Spleen (tissue), 11 donors: ENCODE measurements at regions not wholly inside any gene's neighbourhood (a gene's known extent, or its start where the extent isn't known, plus 50 kb on each side); places are given as distances from the start of the nearest gene placed in this dataset.

ENCODE experiments used
- DNase-seq: peaks from one replicate; pipeline ENCODE4 v3.0.0-alpha.2; 2020
- H3K27ac ChIP-seq, 8 donors: fragments of 200-600 bp; sonication (generic) in 7 of 8; 1 replicate in 4 of 8; 2 replicates in 4 of 8; pipeline versions ENCODE4 v1.5.0 to v1.8.0; 2016 to 2021; ENCODE audit warnings: inconsistent platforms in 4 of 8, mild to moderate bottlenecking in 4 of 8, moderate library complexity in 1 of 8
- H3K27me3 ChIP-seq, 7 donors: fragments of 200-600 bp; sonication (generic) in 6 of 7; replicated peaks in 1 of 7; 1 replicate in 4 of 7; 2 replicates in 3 of 7; pipeline versions ENCODE4 v1.5.0 to v1.8.0; 2016 to 2021; ENCODE audit warnings: inconsistent platforms in 3 of 7, mild to moderate bottlenecking in 1 of 7
- H3K36me3 ChIP-seq, 6 donors: fragments of 200-600 bp; sonication (generic) in 5 of 6; 1 replicate in 4 of 6; 2 replicates in 2 of 6; pipeline versions ENCODE4 v1.5.0 to v1.8.0; 2016 to 2021; ENCODE audit warnings: inconsistent platforms in 2 of 6
- H3K4me1 ChIP-seq, 6 donors: fragments of 200-600 bp; sonication (generic) in 5 of 6; 1 replicate in 3 of 6; 2 replicates in 3 of 6; pipeline versions ENCODE4 v1.5.0 to v1.8.0; 2016 to 2021; ENCODE audit warnings: inconsistent platforms in 3 of 6
- H3K4me3 ChIP-seq, 8 donors: fragments of 200-600 bp; sonication (generic) in 7 of 8; 1 replicate in 4 of 8; 2 replicates in 4 of 8; pipeline versions ENCODE4 v1.5.0 to v1.8.0; 2016 to 2021; ENCODE audit warnings: inconsistent platforms in 4 of 8, mild to moderate bottlenecking in 4 of 8, moderate library complexity in 2 of 8
- H3K9me3 ChIP-seq, 8 donors: fragments of 200-600 bp; sonication (generic) in 7 of 8; 1 replicate in 4 of 8; 2 replicates in 4 of 8; pipeline versions ENCODE4 v1.5.0 to v1.8.0; 2016 to 2021; ENCODE audit warnings: inconsistent platforms in 4 of 8
- POLR2A ChIP-seq, 3 donors: fragments of 450-650 bp; IDR thresholded peaks; one replicate each; pipeline ENCODE4 v1.5.1; 2017; ENCODE audit warnings: antibody characterized with exemption in 3 of 3, mild to moderate bottlenecking in 1 of 3
- POLR2AphosphoS5 ChIP-seq, 3 donors: sonication (generic); formaldehyde crosslinking; IDR thresholded peaks; one replicate each; pipeline ENCODE4 v1.5.1; 2017; ENCODE audit warnings: antibody characterized with exemption in 3 of 3
- WGBS, 5 donors: extraction: QIAGEN DNeasy Blood & Tissue Kit in 3 of 5; methylation state at CpG; one replicate each; pipeline versions ENCODE4 v1.1.5 to v1.1.7; 2013 to 2018; 5-methylcytosine and 5-hydroxymethylcytosine counted together
- intact Hi-C: fragments of 100-400 bp; cut with DNase I; formaldehyde crosslinking; loops from one replicate; pipeline ENCODE4 v1.15.0; 2023; ENCODE audit warnings: low total_unique reads
- TF ChIP-seq, protein P1 (sequence below), 11 experiments: fragments of 200-600 bp in 7 of 11; fragments of 450-650 bp in 4 of 11; sonication (generic) in 4 of 11; IDR thresholded peaks in 8 of 11; conservative IDR thresholded peaks in 3 of 11; 1 replicate in 7 of 11; 2 replicates in 4 of 11; pipeline versions ENCODE4 v1.4.0 to v1.8.0; 2016 to 2021; ENCODE audit warnings: antibody characterized with exemption in 11 of 11, inconsistent platforms in 4 of 11, mild to moderate bottlenecking in 1 of 11
- donor health status: healthy with polysubstance abuse.
- donor health status: DM: no; HTN: no; CAD: no; lungs with moderate emphysema.
- donor health status: DM: no; HTN: no; CAD: no.
- donor health status: Bipolar disorder and iron deficiency.
- donor health status: healthy.
- donor health status: DM: no; HTN: no; CAD: no.
- donor health status: DM: yes; HTN: yes; CAD: no.

- Histone ChIP-seq H3K36me3 (no peaks in the 10 kb centered on the region), H3K27me3 (no peaks in the 10 kb centered on the region), H3K4me1 (peaks cover 0 to 9% (median 0%) of the 10 kb centered on the region in 6 donors), H3K27ac (no peak overlapping the region), H3K9me3 (no peaks in the 10 kb centered on the region), H3K4me3 (no peak overlapping the region)
- no peak for DNase-seq
- intact Hi-C loops, result no loop called here
- TF ChIP-seq POLR2A (IDR thresholded peaks at IDR 0.05), result no peak
- TF ChIP-seq, protein P1, sequence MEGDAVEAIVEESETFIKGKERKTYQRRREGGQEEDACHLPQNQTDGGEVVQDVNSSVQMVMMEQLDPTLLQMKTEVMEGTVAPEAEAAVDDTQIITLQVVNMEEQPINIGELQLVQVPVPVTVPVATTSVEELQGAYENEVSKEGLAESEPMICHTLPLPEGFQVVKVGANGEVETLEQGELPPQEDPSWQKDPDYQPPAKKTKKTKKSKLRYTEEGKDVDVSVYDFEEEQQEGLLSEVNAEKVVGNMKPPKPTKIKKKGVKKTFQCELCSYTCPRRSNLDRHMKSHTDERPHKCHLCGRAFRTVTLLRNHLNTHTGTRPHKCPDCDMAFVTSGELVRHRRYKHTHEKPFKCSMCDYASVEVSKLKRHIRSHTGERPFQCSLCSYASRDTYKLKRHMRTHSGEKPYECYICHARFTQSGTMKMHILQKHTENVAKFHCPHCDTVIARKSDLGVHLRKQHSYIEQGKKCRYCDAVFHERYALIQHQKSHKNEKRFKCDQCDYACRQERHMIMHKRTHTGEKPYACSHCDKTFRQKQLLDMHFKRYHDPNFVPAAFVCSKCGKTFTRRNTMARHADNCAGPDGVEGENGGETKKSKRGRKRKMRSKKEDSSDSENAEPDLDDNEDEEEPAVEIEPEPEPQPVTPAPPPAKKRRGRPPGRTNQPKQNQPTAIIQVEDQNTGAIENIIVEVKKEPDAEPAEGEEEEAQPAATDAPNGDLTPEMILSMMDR (IDR thresholded peaks at IDR 0.05 in 8 of 11, conservative IDR thresholded peaks at IDR 0.05 in 3 of 11), result no peak
- no peak for TF ChIP-seq POLR2AphosphoS5 (IDR thresholded peaks at IDR 0.05)
- WGBS, 5 donors, result 63 to 93% (median 89%) methylated on average over 4 of the region's 4 CpGs
Observed at GRCh38 chr9:89768051-89768450, 163.2 kb downstream of the GADD45G start.

GRCh38 chr9:89768650-89769071, 163.8 kb downstream of the GADD45G start:
- DNase-seq, result peak; percentile 13

DNA sequence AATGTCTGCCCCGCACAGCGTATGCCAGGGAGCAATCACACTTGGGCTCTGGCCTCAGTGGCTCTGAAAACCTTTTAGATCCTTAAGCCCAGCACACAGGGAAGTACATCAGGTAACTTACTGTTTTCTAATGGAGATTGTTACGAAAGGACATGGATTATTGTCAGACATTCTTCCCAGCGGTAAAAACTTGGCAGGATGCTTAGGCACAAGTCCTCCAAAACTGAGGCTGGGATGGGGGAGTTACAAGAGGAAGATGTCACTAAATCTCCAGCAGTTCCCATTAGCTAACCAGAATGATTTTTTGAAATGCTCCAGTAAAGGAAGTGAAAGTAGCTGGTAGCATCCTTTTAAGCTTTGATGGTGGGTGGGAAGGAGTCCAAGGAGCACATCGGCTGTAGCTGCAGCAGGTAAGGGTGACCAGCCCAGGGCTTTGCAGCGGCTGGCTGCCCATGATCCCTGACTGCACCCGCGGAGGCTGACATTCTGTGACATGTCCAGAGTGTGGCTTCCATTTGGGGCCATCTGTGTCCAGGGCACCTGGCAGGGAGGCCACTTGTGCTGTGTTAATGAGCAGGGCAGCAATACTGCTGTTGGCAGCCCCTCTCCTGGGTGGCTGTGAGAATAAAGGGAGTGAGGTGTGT, 165.8 kb downstream of the GADD45G start:
- TF ChIP-seq POLR2A (IDR thresholded peaks at IDR 0.05) (no peak), POLR2AphosphoS5 (IDR thresholded peaks at IDR 0.05) (no peak)
- TF ChIP-seq, protein P1 (IDR thresholded peaks at IDR 0.05 in 8 of 11, conservative IDR thresholded peaks at IDR 0.05 in 3 of 11), result no peak
- WGBS, 5 donors, result 75 to 84% (median 81%) methylated on average over 8 of the region's 8 CpGs
- intact Hi-C loops, result no loop called here
- no peaks in the 10 kb centered on the region for H3K36me3 ChIP-seq
- H3K27me3 ChIP-seq, result no peaks in the 10 kb centered on the region
- no peaks in the 10 kb centered on the region for H3K9me3 ChIP-seq
- peaks cover 0 to 9% (median 0%) of the 10 kb centered on the region in 6 donors for H3K4me1 ChIP-seq
- no peak overlapping the region for H3K27ac ChIP-seq
- no peak overlapping the region for H3K4me3 ChIP-seq
- peak; percentile 62 for DNase-seq

More at GRCh38 chr9:89768650-89769071, 163.8 kb downstream of the GADD45G start:
- Histone ChIP-seq H3K4me3 (no peak overlapping the region), H3K27me3 (no peaks in the 10 kb centered on the region), H3K9me3 (no peaks in the 10 kb centered on the region), H3K27ac (no peak overlapping the region), H3K36me3 (no peaks in the 10 kb centered on the region), H3K4me1 (peaks cover 0 to 9% (median 0%) of the 10 kb centered on the region in 6 donors)
- 74 to 86% (median 81%) methylated on average over 7 of the region's 7 CpGs for WGBS, 5 donors
- intact Hi-C loops, result no loop called here
- TF ChIP-seq POLR2AphosphoS5 (IDR thresholded peaks at IDR 0.05), result no peak
- TF ChIP-seq, protein P1 (IDR thresholded peaks at IDR 0.05 in 8 of 11, conservative IDR thresholded peaks at IDR 0.05 in 3 of 11), result no peak
- TF ChIP-seq POLR2A (IDR thresholded peaks at IDR 0.05), result no peak

- H3K9me3 ChIP-seq, result no peaks in the 10 kb centered on the region
- H3K36me3 ChIP-seq, result no peaks in the 10 kb centered on the region
- H3K27ac ChIP-seq, result no peak overlapping the region
- peaks cover 0 to 9% (median 0%) of the 10 kb centered on the region in 6 donors for H3K4me1 ChIP-seq
- no peak overlapping the region for H3K4me3 ChIP-seq
- intact Hi-C loops, result no loop called here
- TF ChIP-seq, protein P1 (IDR thresholded peaks at IDR 0.05 in 8 of 11, conservative IDR thresholded peaks at IDR 0.05 in 3 of 11), result no peak
- no peak for TF ChIP-seq POLR2A (IDR thresholded peaks at IDR 0.05)
- no peak for TF ChIP-seq POLR2AphosphoS5 (IDR thresholded peaks at IDR 0.05)
- H3K27me3 ChIP-seq, result no peaks in the 10 kb centered on the region
- WGBS, 5 donors, result 88 to 98% (median 91%) methylated on average over 4 of the region's 4 CpGs
- peak; percentile 7 for DNase-seq
Observed at GRCh38 chr9:89771205-89771604, 166.4 kb downstream of the GADD45G start.
